CD14-positive monocyte (primary cell): ENCODE measurements at regions not wholly inside any gene's neighbourhood (a gene's known extent, or its start where the extent isn't known, plus 50 kb on each side); places are given as distances from the start of the nearest gene placed in this dataset.

Experiments used
- DNase-seq, 3 donors: peaks; one replicate each; pipeline ENCODE4 v3.0.0-alpha.2; 2011 to 2022
- H2AFZ ChIP-seq: 2 replicates; pipeline ENCODE4 v1.6.0; 2012; ENCODE audit warnings: mild to moderate bottlenecking, low read depth, low read length, inconsistent platforms; ENCODE audit not compliant: insufficient read depth, poor library complexity, severe bottlenecking
- H3K27ac ChIP-seq, 2 donors: 1 replicate in 1 of 2; 2 replicates in 1 of 2; pipeline ENCODE4 v1.5.1; 2012 to 2013; ENCODE audit warnings: low read length in 2 of 2, control low read depth in 1 of 2, inconsistent platforms in 1 of 2, low read depth in 1 of 2, mild to moderate bottlenecking in 1 of 2
- H3K27me3 ChIP-seq, 2 donors: one replicate each; pipeline versions ENCODE4 v1.6.0 to v1.6.1; 2011 to 2013; ENCODE audit warnings: low read length in 2 of 2; ENCODE audit not compliant: control insufficient read depth in 2 of 2, insufficient read depth in 2 of 2
- H3K36me3 ChIP-seq, 2 donors: replicated peaks in 1 of 2; 1 replicate in 1 of 2; 2 replicates in 1 of 2; pipeline versions ENCODE4 v1.5.1 to v1.6.1; 2012 to 2013; ENCODE audit warnings: low read length in 2 of 2, control low read depth in 1 of 2, inconsistent platforms in 1 of 2, mild to moderate bottlenecking in 1 of 2; ENCODE audit not compliant: insufficient read depth in 2 of 2, control insufficient read depth in 1 of 2
- H3K4me1 ChIP-seq, 2 donors: 1 replicate in 1 of 2; 2 replicates in 1 of 2; pipeline versions ENCODE4 v1.5.1 to v1.6.1; 2012 to 2013; ENCODE audit warnings: low read length in 2 of 2, control low read depth in 1 of 2, inconsistent platforms in 1 of 2, mild to moderate bottlenecking in 1 of 2, moderate library complexity in 1 of 2; ENCODE audit not compliant: insufficient read depth in 2 of 2, control insufficient read depth in 1 of 2
- H3K4me2 ChIP-seq: replicated peaks from 2 replicates; pipeline ENCODE3; 2012; ENCODE audit warnings: low read length, moderate library complexity, mild to moderate bottlenecking; ENCODE audit not compliant: poor library complexity, severe bottlenecking; ENCODE audit errors: extremely low read depth
- H3K4me3 ChIP-seq, 3 experiments: fragments of 200-600 bp in 1 of 3; sonication (generic) in 1 of 3; replicated peaks in 1 of 3; 1 replicate in 2 of 3; 2 replicates in 1 of 3; pipeline ENCODE4 v1.5.1; 2011 to 2013; ENCODE audit warnings: low read length in 3 of 3, mild to moderate bottlenecking in 3 of 3, control low read depth in 2 of 3, low read depth in 2 of 3, inconsistent platforms in 1 of 3, moderate library complexity in 1 of 3
- H3K79me2 ChIP-seq: 2 replicates; pipeline ENCODE4 v1.6.0; 2012; ENCODE audit warnings: mild to moderate bottlenecking, control low read depth, inconsistent platforms, low read length, moderate library complexity; ENCODE audit not compliant: insufficient read depth
- H3K9ac ChIP-seq: 2 replicates; pipeline ENCODE4 v1.6.0; 2017; ENCODE audit warnings: low read length, mild to moderate bottlenecking; ENCODE audit not compliant: insufficient read depth, poor library complexity, severe bottlenecking
- H3K9me3 ChIP-seq, 2 donors: replicated peaks in 1 of 2; 1 replicate in 1 of 2; 2 replicates in 1 of 2; pipeline versions ENCODE4 v1.5.1 to v1.6.1; 2012 to 2013; ENCODE audit warnings: low read length in 2 of 2, control low read depth in 1 of 2; ENCODE audit not compliant: control insufficient read depth in 1 of 2, insufficient read depth in 1 of 2
- H4K20me1 ChIP-seq: 2 replicates; pipeline ENCODE4 v1.6.0; 2012; ENCODE audit warnings: mild to moderate bottlenecking, low read length, control low read depth, moderate library complexity; ENCODE audit not compliant: insufficient read depth
- H3K27ac Mint-ChIP-seq, 7 donors: one replicate each; pipeline ENCODE4 v1.8.0; 2020; ENCODE audit warnings: mild to moderate bottlenecking in 7 of 7, mixed read lengths in 7 of 7, moderate library complexity in 6 of 7, inconsistent platforms in 2 of 7
- H3K27me3 Mint-ChIP-seq, 3 donors: one replicate each; pipeline ENCODE4 v1.8.0; 2021 to 2022; ENCODE audit warnings: low read depth in 3 of 3, mild to moderate bottlenecking in 3 of 3, mixed read lengths in 3 of 3, moderate library complexity in 3 of 3, inconsistent platforms in 1 of 3
- H3K36me3 Mint-ChIP-seq, 2 donors: one replicate each; pipeline ENCODE4 v1.8.0; 2020; ENCODE audit warnings: mixed read lengths in 2 of 2, inconsistent platforms in 1 of 2, mild to moderate bottlenecking in 1 of 2
- H3K4me1 Mint-ChIP-seq: one replicate; pipeline ENCODE4 v1.8.0; 2020; ENCODE audit warnings: mild to moderate bottlenecking, mixed read lengths
- H3K4me3 Mint-ChIP-seq, 2 donors: one replicate each; pipeline ENCODE4 v1.8.0; 2020; ENCODE audit warnings: mild to moderate bottlenecking in 2 of 2, mixed read lengths in 2 of 2, moderate library complexity in 1 of 2
- H3K9me3 Mint-ChIP-seq, 7 donors: one replicate each; pipeline ENCODE4 v1.8.0; 2020 to 2022; ENCODE audit warnings: mixed read lengths in 7 of 7, mild to moderate bottlenecking in 6 of 7, moderate library complexity in 6 of 7, inconsistent platforms in 2 of 7
- CTCF ChIP-seq: fragments of 200-600 bp; IDR thresholded peaks from one replicate; pipeline ENCODE4 v1.8.0; 2022; ENCODE audit warnings: antibody characterized with exemption, mild to moderate bottlenecking
- WGBS: methylation state at CpG from one replicate; pipeline ENCODE4 v1.1.5; 2013; ENCODE audit warnings: missing lambda C conversion rate; ENCODE audit not compliant: insufficient coverage; 5-methylcytosine and 5-hydroxymethylcytosine counted together
- intact Hi-C, 2 donors: fragments of 100-400 bp; cut with micrococcal nuclease; formaldehyde crosslinking; loops; one replicate each; pipeline versions ENCODE4 v1.15.0 to v1.15.1; 2023

- Histone ChIP-seq H4K20me1 (no peaks in the 10 kb centered on the region), H3K4me3 (no peak overlapping the region), H3K79me2 (no peaks in the 10 kb centered on the region), H3K4me1 (no peaks in the 10 kb centered on the region), H3K9ac (no peak overlapping the region), H3K27ac (no peak overlapping the region), H3K9me3 (peaks cover 10 to 11% of the 10 kb centered on the region in 2 donors), H3K27me3 (no peaks in the 10 kb centered on the region), H3K4me2 (no peak overlapping the region), H2AFZ (no peak overlapping the region), H3K36me3 (no peaks in the 10 kb centered on the region)
- H3K36me3 Mint-ChIP-seq = no peaks in the 10 kb centered on the region
- no CpG with 5 or more reads among the region's 1 CpG for WGBS
- no peak overlapping the region for H3K27ac Mint-ChIP-seq
- H3K9me3 Mint-ChIP-seq = peaks cover 5 to 16% (median 10%) of the 10 kb centered on the region in 7 donors
- H3K27me3 Mint-ChIP-seq = no peaks in the 10 kb centered on the region
- DNase-seq = no peak
- TF ChIP-seq CTCF = no peak
- H3K4me3 Mint-ChIP-seq = no peak overlapping the region
- H3K4me1 Mint-ChIP-seq = no peaks in the 10 kb centered on the region
- intact Hi-C loops = no loop called here
Observed at GRCh38 chr2:164369366-164369765, 251.9 kb downstream of the GRB14 start.

GRCh38 chr2:164368896-164369295, 252.4 kb downstream of the GRB14 start:
- Mint-ChIP-seq H3K4me1 (no peaks in the 10 kb centered on the region), H3K27ac (no peak overlapping the region), H3K27me3 (no peaks in the 10 kb centered on the region), H3K9me3 (peaks cover 5 to 16% (median 10%) of the 10 kb centered on the region in 7 donors), H3K4me3 (no peak overlapping the region), H3K36me3 (no peaks in the 10 kb centered on the region)
- Histone ChIP-seq H3K9ac (no peak overlapping the region), H3K9me3 (peaks cover 10 to 11% of the 10 kb centered on the region in 2 donors), H3K4me3 (no peak overlapping the region), H3K27ac (no peak overlapping the region), H2AFZ (no peak overlapping the region), H3K4me1 (no peaks in the 10 kb centered on the region), H3K4me2 (no peak overlapping the region), H3K36me3 (no peaks in the 10 kb centered on the region), H4K20me1 (no peaks in the 10 kb centered on the region), H3K79me2 (no peaks in the 10 kb centered on the region), H3K27me3 (no peaks in the 10 kb centered on the region)
- TF ChIP-seq CTCF = no peak
- DNase-seq = no peak
- intact Hi-C loops = no loop called here
- WGBS = 100% methylated on average over 1 of the region's 2 CpGs
